GM23338 (cell line): ENCODE measurements at regions not wholly inside any gene's neighbourhood (a gene's known extent, or its start where the extent isn't known, plus 50 kb on each side); places are given as distances from the start of the nearest gene placed in this dataset.

ENCODE experiments used
- ATAC-seq: fragments of 200-7000 bp; cut with Tn5 transposase; 3 replicates; pipeline ENCODE4 v1.9.1; 2020
- DNase-seq: peaks from one replicate; pipeline ENCODE4 v3.0.0-alpha.2; 2015; ENCODE audit warnings: low spot score
- H2AFZ ChIP-seq: fragments of 200-600 bp; sonication (generic); 2 replicates; pipeline ENCODE4 v1.8.0; 2016; ENCODE audit warnings: antibody characterized with exemption, mild to moderate bottlenecking, moderate library complexity
- H3F3A ChIP-seq: fragments of 200-600 bp; sonication (generic); replicated peaks from 2 replicates; pipeline ENCODE4 v1.8.0; 2017; ENCODE audit warnings: antibody characterized with exemption, mixed run types, low read depth
- H3K27ac ChIP-seq: fragments of 200-600 bp; sonication (generic); 2 replicates; pipeline ENCODE4 v1.6.1; 2016; ENCODE audit warnings: low read depth
- H3K27me3 ChIP-seq: fragments of 200-600 bp; sonication (generic); 2 replicates; pipeline ENCODE4 v1.8.0; 2016; ENCODE audit warnings: mild to moderate bottlenecking, mixed run types, moderate library complexity; ENCODE audit not compliant: insufficient read depth
- H3K36me3 ChIP-seq: fragments of 200-600 bp; sonication (generic); 2 replicates; pipeline ENCODE4 v1.8.0; 2016; ENCODE audit warnings: mild to moderate bottlenecking; ENCODE audit not compliant: insufficient read depth
- H3K4me1 ChIP-seq: fragments of 200-600 bp; sonication (generic); 2 replicates; pipeline ENCODE4 v1.8.0; 2016; ENCODE audit warnings: mild to moderate bottlenecking, moderate library complexity; ENCODE audit not compliant: insufficient read depth
- H3K4me2 ChIP-seq: fragments of 200-600 bp; sonication (generic); 2 replicates; pipeline ENCODE4 v1.7.1; 2017; ENCODE audit warnings: mixed run types
- H3K4me3 ChIP-seq: fragments of 200-600 bp; sonication (generic); 2 replicates; pipeline ENCODE4 v1.6.1; 2016; ENCODE audit warnings: mixed run types
- H3K79me2 ChIP-seq: fragments of 200-600 bp; sonication (generic); replicated peaks from 2 replicates; pipeline ENCODE4 v1.8.0; 2017; ENCODE audit warnings: mild to moderate bottlenecking; ENCODE audit not compliant: insufficient read depth
- H3K9me2 ChIP-seq: fragments of 200-600 bp; sonication (generic); 2 replicates; pipeline ENCODE4 v1.8.0; 2017; ENCODE audit not compliant: insufficient read depth
- H4K20me1 ChIP-seq: fragments of 200-600 bp; sonication (generic); replicated peaks from 2 replicates; pipeline ENCODE4 v1.8.0; 2017; ENCODE audit warnings: mild to moderate bottlenecking; ENCODE audit not compliant: insufficient read depth
- H3K27ac Mint-ChIP-seq: 2 replicates; pipeline ENCODE4 v1.8.0; 2020; ENCODE audit warnings: inconsistent platforms, mild to moderate bottlenecking, moderate library complexity, mixed read lengths
- H3K27me3 Mint-ChIP-seq: 3 replicates; pipeline ENCODE4 v1.8.0; 2022; ENCODE audit warnings: low read depth, mild to moderate bottlenecking, moderate library complexity, mixed read lengths, inconsistent platforms; ENCODE audit not compliant: insufficient read depth, poor library complexity
- H3K36me3 Mint-ChIP-seq: 3 replicates; pipeline ENCODE4 v1.8.0; 2021; ENCODE audit warnings: low read depth, mild to moderate bottlenecking, inconsistent platforms, moderate library complexity, mixed read lengths
- H3K4me1 Mint-ChIP-seq: 3 replicates; pipeline ENCODE4 v1.8.0; 2020; ENCODE audit warnings: mild to moderate bottlenecking, inconsistent platforms, mixed read lengths
- H3K4me3 Mint-ChIP-seq: 3 replicates; pipeline ENCODE4 v1.8.0; 2021; ENCODE audit warnings: moderate library complexity, mild to moderate bottlenecking, inconsistent platforms, mixed read lengths
- H3K9me3 Mint-ChIP-seq: 3 replicates; pipeline ENCODE4 v1.8.0; 2020; ENCODE audit warnings: moderate library complexity, mild to moderate bottlenecking, inconsistent platforms, mixed read lengths
- CREB1 ChIP-seq: fragments of 250-450 bp; sonication (Bioruptor Pico); IDR thresholded peaks from 2 replicates; pipeline ENCODE4 v1.5.0; 2020; ENCODE audit warnings: low read depth, mild to moderate bottlenecking, moderate library complexity
- ETS1 ChIP-seq: IDR thresholded peaks from 2 replicates; pipeline ENCODE4 v1.6.1; 2016; ENCODE audit warnings: antibody characterized with exemption
- EZH2 ChIP-seq: fragments of 200-600 bp; sonication (generic); IDR thresholded peaks from one replicate; pipeline ENCODE4 v1.8.0; 2017; ENCODE audit warnings: antibody characterized with exemption, mild to moderate bottlenecking, low read depth; ENCODE audit not compliant: unreplicated experiment
- EZH2phosphoT487 ChIP-seq: fragments of 200-600 bp; sonication (generic); IDR thresholded peaks from one replicate; pipeline ENCODE4 v1.8.1; 2018; ENCODE audit warnings: antibody characterized with exemption; ENCODE audit not compliant: unreplicated experiment
- JUNB ChIP-seq: IDR thresholded peaks from one replicate; pipeline ENCODE4 v1.6.1; 2016; ENCODE audit warnings: antibody characterized with exemption; ENCODE audit not compliant: unreplicated experiment
- NANOG ChIP-seq: IDR thresholded peaks from 2 replicates; pipeline ENCODE4 v1.6.1; 2016; ENCODE audit warnings: antibody characterized with exemption, borderline replicate concordance
- POLR2AphosphoS5 ChIP-seq: IDR thresholded peaks from 2 replicates; pipeline ENCODE4 v1.6.1; 2016; ENCODE audit warnings: antibody characterized with exemption, low read depth
- STAT1 ChIP-seq: IDR thresholded peaks from one replicate; pipeline ENCODE4 v1.6.1; 2016; ENCODE audit warnings: antibody characterized with exemption; ENCODE audit not compliant: unreplicated experiment
- ZNF331 ChIP-seq: fragments of 250-450 bp; sonication (Bioruptor Pico); IDR thresholded peaks from 2 replicates; pipeline ENCODE4 v1.5.0; 2020; ENCODE audit warnings: low read depth, mild to moderate bottlenecking, moderate library complexity
- TF ChIP-seq, protein P1 (sequence below): fragments of 250-450 bp; sonication (Bioruptor Pico); IDR thresholded peaks from 2 replicates; pipeline ENCODE4 v1.5.0; 2020; ENCODE audit warnings: mild to moderate bottlenecking, moderate library complexity
- TF ChIP-seq, protein P2 (sequence below): IDR thresholded peaks from one replicate; pipeline ENCODE4 v1.6.1; 2018; ENCODE audit warnings: antibody characterized with exemption; ENCODE audit not compliant: unreplicated experiment
- TF ChIP-seq, protein P3 (sequence below), 2 experiments: fragments of 200-600 bp in 1 of 2; sonication (generic) in 1 of 2; conservative IDR thresholded peaks; 2 replicates each; pipeline versions ENCODE4 v1.5.1 to v1.6.1; 2016 to 2017; ENCODE audit warnings: antibody characterized with exemption in 2 of 2, low read depth in 2 of 2, mild to moderate bottlenecking in 2 of 2, moderate library complexity in 1 of 2

GRCh38 chr10:78613132-78613531 lies 455.6 kb upstream of the ZMIZ1 start (continued):
- TF ChIP-seq ETS1 (no peak), EZH2phosphoT487 (no peak)

DNA sequence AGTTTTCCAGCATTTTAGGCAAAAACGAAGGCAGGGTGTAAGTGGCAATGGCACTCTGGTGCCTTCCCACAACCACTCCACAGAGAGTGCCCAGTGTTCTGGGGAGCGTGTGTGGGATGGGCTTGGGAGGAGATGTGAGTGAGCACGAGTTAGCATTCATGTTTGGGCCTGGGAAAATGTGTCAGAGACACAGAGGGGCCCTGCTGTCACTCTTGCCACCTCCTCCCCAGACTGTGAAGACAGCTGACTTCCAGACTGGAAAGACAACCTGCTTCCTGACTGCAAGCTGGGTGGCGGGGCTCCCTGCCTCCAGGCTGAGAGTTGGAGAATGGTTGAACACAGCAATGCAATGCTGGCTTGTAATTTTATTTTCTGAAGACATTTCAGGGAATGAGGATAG lies 454.5 kb upstream of the ZMIZ1 start:
- no peak for ATAC-seq
- H3K27ac Mint-ChIP-seq, result no peak overlapping the region
- TF ChIP-seq, protein P1, sequence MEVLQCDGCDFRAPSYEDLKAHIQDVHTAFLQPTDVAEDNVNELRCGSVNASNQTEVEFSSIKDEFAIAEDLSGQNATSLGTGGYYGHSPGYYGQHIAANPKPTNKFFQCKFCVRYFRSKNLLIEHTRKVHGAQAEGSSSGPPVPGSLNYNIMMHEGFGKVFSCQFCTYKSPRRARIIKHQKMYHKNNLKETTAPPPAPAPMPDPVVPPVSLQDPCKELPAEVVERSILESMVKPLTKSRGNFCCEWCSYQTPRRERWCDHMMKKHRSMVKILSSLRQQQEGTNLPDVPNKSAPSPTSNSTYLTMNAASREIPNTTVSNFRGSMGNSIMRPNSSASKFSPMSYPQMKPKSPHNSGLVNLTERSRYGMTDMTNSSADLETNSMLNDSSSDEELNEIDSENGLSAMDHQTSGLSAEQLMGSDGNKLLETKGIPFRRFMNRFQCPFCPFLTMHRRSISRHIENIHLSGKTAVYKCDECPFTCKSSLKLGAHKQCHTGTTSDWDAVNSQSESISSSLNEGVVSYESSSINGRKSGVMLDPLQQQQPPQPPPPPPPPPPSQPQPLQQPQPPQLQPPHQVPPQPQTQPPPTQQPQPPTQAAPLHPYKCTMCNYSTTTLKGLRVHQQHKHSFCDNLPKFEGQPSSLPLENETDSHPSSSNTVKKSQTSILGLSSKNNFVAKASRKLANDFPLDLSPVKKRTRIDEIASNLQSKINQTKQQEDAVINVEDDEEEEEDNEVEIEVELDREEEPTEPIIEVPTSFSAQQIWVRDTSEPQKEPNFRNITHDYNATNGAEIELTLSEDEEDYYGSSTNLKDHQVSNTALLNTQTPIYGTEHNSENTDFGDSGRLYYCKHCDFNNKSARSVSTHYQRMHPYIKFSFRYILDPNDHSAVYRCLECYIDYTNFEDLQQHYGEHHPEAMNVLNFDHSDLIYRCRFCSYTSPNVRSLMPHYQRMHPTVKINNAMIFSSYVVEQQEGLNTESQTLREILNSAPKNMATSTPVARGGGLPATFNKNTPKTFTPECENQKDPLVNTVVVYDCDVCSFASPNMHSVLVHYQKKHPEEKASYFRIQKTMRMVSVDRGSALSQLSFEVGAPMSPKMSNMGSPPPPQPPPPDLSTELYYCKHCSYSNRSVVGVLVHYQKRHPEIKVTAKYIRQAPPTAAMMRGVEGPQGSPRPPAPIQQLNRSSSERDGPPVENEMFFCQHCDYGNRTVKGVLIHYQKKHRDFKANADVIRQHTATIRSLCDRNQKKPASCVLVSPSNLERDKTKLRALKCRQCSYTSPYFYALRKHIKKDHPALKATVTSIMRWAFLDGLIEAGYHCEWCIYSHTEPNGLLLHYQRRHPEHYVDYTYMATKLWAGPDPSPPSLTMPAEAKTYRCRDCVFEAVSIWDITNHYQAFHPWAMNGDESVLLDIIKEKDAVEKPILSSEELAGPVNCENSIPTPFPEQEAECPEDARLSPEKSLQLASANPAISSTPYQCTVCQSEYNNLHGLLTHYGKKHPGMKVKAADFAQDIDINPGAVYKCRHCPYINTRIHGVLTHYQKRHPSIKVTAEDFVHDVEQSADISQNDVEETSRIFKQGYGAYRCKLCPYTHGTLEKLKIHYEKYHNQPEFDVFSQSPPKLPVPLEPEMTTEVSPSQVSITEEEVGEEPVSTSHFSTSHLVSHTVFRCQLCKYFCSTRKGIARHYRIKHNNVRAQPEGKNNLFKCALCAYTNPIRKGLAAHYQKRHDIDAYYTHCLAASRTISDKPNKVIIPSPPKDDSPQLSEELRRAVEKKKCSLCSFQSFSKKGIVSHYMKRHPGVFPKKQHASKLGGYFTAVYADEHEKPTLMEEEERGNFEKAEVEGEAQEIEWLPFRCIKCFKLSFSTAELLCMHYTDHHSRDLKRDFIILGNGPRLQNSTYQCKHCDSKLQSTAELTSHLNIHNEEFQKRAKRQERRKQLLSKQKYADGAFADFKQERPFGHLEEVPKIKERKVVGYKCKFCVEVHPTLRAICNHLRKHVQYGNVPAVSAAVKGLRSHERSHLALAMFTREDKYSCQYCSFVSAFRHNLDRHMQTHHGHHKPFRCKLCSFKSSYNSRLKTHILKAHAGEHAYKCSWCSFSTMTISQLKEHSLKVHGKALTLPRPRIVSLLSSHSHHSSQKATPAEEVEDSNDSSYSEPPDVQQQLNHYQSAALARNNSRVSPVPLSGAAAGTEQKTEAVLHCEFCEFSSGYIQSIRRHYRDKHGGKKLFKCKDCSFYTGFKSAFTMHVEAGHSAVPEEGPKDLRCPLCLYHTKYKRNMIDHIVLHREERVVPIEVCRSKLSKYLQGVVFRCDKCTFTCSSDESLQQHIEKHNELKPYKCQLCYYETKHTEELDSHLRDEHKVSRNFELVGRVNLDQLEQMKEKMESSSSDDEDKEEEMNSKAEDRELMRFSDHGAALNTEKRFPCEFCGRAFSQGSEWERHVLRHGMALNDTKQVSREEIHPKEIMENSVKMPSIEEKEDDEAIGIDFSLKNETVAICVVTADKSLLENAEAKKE (CRISPR knock-in tag), result no peak
- TF ChIP-seq STAT1 (no peak), EZH2 (no peak), ZNF331 (no peak), CREB1 (no peak), NANOG (no peak), JUNB (no peak), ETS1 (no peak), EZH2phosphoT487 (no peak), POLR2AphosphoS5 (no peak)
- TF ChIP-seq, protein P2, sequence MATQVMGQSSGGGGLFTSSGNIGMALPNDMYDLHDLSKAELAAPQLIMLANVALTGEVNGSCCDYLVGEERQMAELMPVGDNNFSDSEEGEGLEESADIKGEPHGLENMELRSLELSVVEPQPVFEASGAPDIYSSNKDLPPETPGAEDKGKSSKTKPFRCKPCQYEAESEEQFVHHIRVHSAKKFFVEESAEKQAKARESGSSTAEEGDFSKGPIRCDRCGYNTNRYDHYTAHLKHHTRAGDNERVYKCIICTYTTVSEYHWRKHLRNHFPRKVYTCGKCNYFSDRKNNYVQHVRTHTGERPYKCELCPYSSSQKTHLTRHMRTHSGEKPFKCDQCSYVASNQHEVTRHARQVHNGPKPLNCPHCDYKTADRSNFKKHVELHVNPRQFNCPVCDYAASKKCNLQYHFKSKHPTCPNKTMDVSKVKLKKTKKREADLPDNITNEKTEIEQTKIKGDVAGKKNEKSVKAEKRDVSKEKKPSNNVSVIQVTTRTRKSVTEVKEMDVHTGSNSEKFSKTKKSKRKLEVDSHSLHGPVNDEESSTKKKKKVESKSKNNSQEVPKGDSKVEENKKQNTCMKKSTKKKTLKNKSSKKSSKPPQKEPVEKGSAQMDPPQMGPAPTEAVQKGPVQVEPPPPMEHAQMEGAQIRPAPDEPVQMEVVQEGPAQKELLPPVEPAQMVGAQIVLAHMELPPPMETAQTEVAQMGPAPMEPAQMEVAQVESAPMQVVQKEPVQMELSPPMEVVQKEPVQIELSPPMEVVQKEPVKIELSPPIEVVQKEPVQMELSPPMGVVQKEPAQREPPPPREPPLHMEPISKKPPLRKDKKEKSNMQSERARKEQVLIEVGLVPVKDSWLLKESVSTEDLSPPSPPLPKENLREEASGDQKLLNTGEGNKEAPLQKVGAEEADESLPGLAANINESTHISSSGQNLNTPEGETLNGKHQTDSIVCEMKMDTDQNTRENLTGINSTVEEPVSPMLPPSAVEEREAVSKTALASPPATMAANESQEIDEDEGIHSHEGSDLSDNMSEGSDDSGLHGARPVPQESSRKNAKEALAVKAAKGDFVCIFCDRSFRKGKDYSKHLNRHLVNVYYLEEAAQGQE, result no peak
- TF ChIP-seq, protein P3, sequence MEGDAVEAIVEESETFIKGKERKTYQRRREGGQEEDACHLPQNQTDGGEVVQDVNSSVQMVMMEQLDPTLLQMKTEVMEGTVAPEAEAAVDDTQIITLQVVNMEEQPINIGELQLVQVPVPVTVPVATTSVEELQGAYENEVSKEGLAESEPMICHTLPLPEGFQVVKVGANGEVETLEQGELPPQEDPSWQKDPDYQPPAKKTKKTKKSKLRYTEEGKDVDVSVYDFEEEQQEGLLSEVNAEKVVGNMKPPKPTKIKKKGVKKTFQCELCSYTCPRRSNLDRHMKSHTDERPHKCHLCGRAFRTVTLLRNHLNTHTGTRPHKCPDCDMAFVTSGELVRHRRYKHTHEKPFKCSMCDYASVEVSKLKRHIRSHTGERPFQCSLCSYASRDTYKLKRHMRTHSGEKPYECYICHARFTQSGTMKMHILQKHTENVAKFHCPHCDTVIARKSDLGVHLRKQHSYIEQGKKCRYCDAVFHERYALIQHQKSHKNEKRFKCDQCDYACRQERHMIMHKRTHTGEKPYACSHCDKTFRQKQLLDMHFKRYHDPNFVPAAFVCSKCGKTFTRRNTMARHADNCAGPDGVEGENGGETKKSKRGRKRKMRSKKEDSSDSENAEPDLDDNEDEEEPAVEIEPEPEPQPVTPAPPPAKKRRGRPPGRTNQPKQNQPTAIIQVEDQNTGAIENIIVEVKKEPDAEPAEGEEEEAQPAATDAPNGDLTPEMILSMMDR (conservative IDR thresholded peaks at IDR 0.05; ENCODE audit: low read depth in 2 of 2), result no peak

More for the DNA sequence above, 454.5 kb upstream of the ZMIZ1 start:
- no peak overlapping the region for H3K4me3 Mint-ChIP-seq
- no peak overlapping the region for H3K4me2 ChIP-seq
- H3K36me3 Mint-ChIP-seq, result no peaks in the 10 kb centered on the region
- no peaks in the 10 kb centered on the region for H3K9me2 ChIP-seq
- H2AFZ ChIP-seq, result no peak overlapping the region
- peaks cover 4% of the 10 kb centered on the region for H3K27me3 Mint-ChIP-seq
- H3K4me3 ChIP-seq, result no peak overlapping the region
- H3K9me3 Mint-ChIP-seq, result no peaks in the 10 kb centered on the region
- no peaks in the 10 kb centered on the region for H3K4me1 ChIP-seq
- H4K20me1 ChIP-seq, result no peaks in the 10 kb centered on the region
- no peaks in the 10 kb centered on the region for H3K79me2 ChIP-seq
- H3K27me3 ChIP-seq, result no peaks in the 10 kb centered on the region
- H3K27ac ChIP-seq, result no peak overlapping the region
- H3F3A ChIP-seq, result no peaks in the 10 kb centered on the region
- H3K4me1 Mint-ChIP-seq, result no peaks in the 10 kb centered on the region
- no peak for DNase-seq
- H3K36me3 ChIP-seq, result no peaks in the 10 kb centered on the region; the same call in 1 of the 2 replicates
